ENCODE measurements at regions not wholly inside any gene's neighbourhood (a gene's known extent, or its start where the extent isn't known, plus 50 kb on each side); places are given as distances from the start of the nearest gene placed in this dataset.

- H3K4me2 ChIP-seq = peak overlapping the region; percentile 88
- H2AFZ ChIP-seq (ENCODE audit: low read depth) = peak overlapping the region; percentile 77
- peak overlapping the region; percentile 47 for H3K9ac ChIP-seq
- no peaks in the 10 kb centered on the region for H3K27me3 ChIP-seq (ENCODE audit: insufficient read depth, low read depth)
- H3K4me1 ChIP-seq (ENCODE audit: low read depth, poor library complexity, severe bottlenecking) = peaks cover 18% of the 10 kb centered on the region
- H3K36me3 ChIP-seq (ENCODE audit: insufficient read depth) = no peaks in the 10 kb centered on the region
- no peaks in the 10 kb centered on the region for H4K20me1 ChIP-seq (ENCODE audit: insufficient read depth)
- H3K27ac ChIP-seq = peak overlapping the region; percentile 62
- TF ChIP-seq CTCF (conservative IDR thresholded peaks at IDR 0.05; ENCODE audit: low read depth, low read length) = no peak
- no peaks in the 10 kb centered on the region for H3K79me2 ChIP-seq (ENCODE audit: insufficient read depth, low read depth)
- H3K4me3 ChIP-seq (IDR thresholded peaks at IDR 0.05; ENCODE audit: insufficient read depth, low read depth, low read length) = no peak overlapping the region
These were observed 173.7 kb downstream of the SYT10 start for GRCh38 chr12:33265900-33266299.

- H3K27me3 ChIP-seq (ENCODE audit: insufficient read depth, low read depth) = no peaks in the 10 kb centered on the region
- peak overlapping the region; percentile 88 for H3K4me2 ChIP-seq
- no peak overlapping the region; the same call in 1 of the 2 replicates for H3K9ac ChIP-seq
- no peaks in the 10 kb centered on the region for H4K20me1 ChIP-seq (ENCODE audit: insufficient read depth)
- 0 out of 2 replicates have a peak overlapping the region, but pooled peaks have one; percentile 2 for H2AFZ ChIP-seq (ENCODE audit: low read depth)
- no peak overlapping the region for H3K4me3 ChIP-seq (IDR thresholded peaks at IDR 0.05; ENCODE audit: insufficient read depth, low read depth, low read length)
- H3K4me1 ChIP-seq (ENCODE audit: low read depth, poor library complexity, severe bottlenecking) = peaks cover 18% of the 10 kb centered on the region
- no peaks in the 10 kb centered on the region for H3K36me3 ChIP-seq (ENCODE audit: insufficient read depth)
- H3K79me2 ChIP-seq (ENCODE audit: insufficient read depth, low read depth) = no peaks in the 10 kb centered on the region
- H3K27ac ChIP-seq = no peak overlapping the region
- TF ChIP-seq CTCF (conservative IDR thresholded peaks at IDR 0.05; ENCODE audit: low read depth, low read length) = no peak
These were observed 174.4 kb downstream of the SYT10 start for GRCh38 chr12:33265033-33265731.

GRCh38 chr12:33253178-33253577 lies 186.4 kb downstream of the SYT10 start:
- Histone ChIP-seq H3K27me3 (ENCODE audit: insufficient read depth, low read depth) (no peaks in the 10 kb centered on the region), H3K4me2 (no peak overlapping the region), H3K9ac (no peak overlapping the region), H2AFZ (ENCODE audit: low read depth) (no peak overlapping the region), H3K4me3 (IDR thresholded peaks at IDR 0.05; ENCODE audit: insufficient read depth, low read depth, low read length) (no peak overlapping the region), H3K27ac (no peak overlapping the region), H3K4me1 (ENCODE audit: low read depth, poor library complexity, severe bottlenecking) (no peaks in the 10 kb centered on the region), H4K20me1 (ENCODE audit: insufficient read depth) (no peaks in the 10 kb centered on the region), H3K79me2 (ENCODE audit: insufficient read depth, low read depth) (no peaks in the 10 kb centered on the region), H3K36me3 (ENCODE audit: insufficient read depth) (no peaks in the 10 kb centered on the region)
- TF ChIP-seq CTCF (conservative IDR thresholded peaks at IDR 0.05; ENCODE audit: low read depth, low read length) = no peak

- H3K27me3 ChIP-seq (ENCODE audit: insufficient read depth, low read depth) = no peaks in the 10 kb centered on the region
- no peak overlapping the region for H3K4me2 ChIP-seq
- no peak overlapping the region for H2AFZ ChIP-seq (ENCODE audit: low read depth)
- no peak overlapping the region for H3K27ac ChIP-seq
- H3K4me1 ChIP-seq (ENCODE audit: low read depth, poor library complexity, severe bottlenecking) = no peaks in the 10 kb centered on the region
- no peak overlapping the region for H3K4me3 ChIP-seq (IDR thresholded peaks at IDR 0.05; ENCODE audit: insufficient read depth, low read depth, low read length)
- H4K20me1 ChIP-seq (ENCODE audit: insufficient read depth) = no peaks in the 10 kb centered on the region
- TF ChIP-seq CTCF (conservative IDR thresholded peaks at IDR 0.05; ENCODE audit: low read depth, low read length) = no peak
- no peaks in the 10 kb centered on the region for H3K79me2 ChIP-seq (ENCODE audit: insufficient read depth, low read depth)
- H3K36me3 ChIP-seq (ENCODE audit: insufficient read depth) = no peaks in the 10 kb centered on the region
- no peak overlapping the region for H3K9ac ChIP-seq
These were observed 188.1 kb downstream of the SYT10 start for GRCh38 chr12:33251548-33251947.
